ENCODE measurements at regions not wholly inside any gene's neighbourhood (a gene's known extent, or its start where the extent isn't known, plus 50 kb on each side); places are given as distances from the start of the nearest gene placed in this dataset.

GRCh38 chr19:30908262-30908771 lies 440.9 kb downstream of the TSHZ3 start:
- Mint-ChIP-seq H3K36me3 (no peaks in the 10 kb centered on the region), H3K27me3 (ENCODE audit: low read depth) (peaks cover 1% of the 10 kb centered on the region), H3K27ac (no peak overlapping the region), H3K4me1 (peaks cover 12% of the 10 kb centered on the region), H3K4me3 (no peak overlapping the region), H3K9me3 (no peaks in the 10 kb centered on the region)
- DNase-seq (ENCODE audit: low spot score in 2 of 2, unreplicated experiment in 2 of 2): no peak
- TF ChIP-seq CTCF (IDR thresholded peaks at IDR 0.05; ENCODE audit: unreplicated experiment): no peak

- H3K9me3 Mint-ChIP-seq: no peaks in the 10 kb centered on the region
- no peak for TF ChIP-seq CTCF (IDR thresholded peaks at IDR 0.05; ENCODE audit: unreplicated experiment)
- H3K27me3 Mint-ChIP-seq (ENCODE audit: low read depth): peaks cover 1% of the 10 kb centered on the region
- H3K36me3 Mint-ChIP-seq: no peaks in the 10 kb centered on the region
- H3K27ac Mint-ChIP-seq: no peak overlapping the region
- DNase-seq (ENCODE audit: low spot score in 2 of 2, unreplicated experiment in 2 of 2): no peak
- no peak overlapping the region for H3K4me3 Mint-ChIP-seq
- peaks cover 12% of the 10 kb centered on the region for H3K4me1 Mint-ChIP-seq
Observed at GRCh38 chr19:30906871-30907270, 442.4 kb downstream of the TSHZ3 start.

DNA sequence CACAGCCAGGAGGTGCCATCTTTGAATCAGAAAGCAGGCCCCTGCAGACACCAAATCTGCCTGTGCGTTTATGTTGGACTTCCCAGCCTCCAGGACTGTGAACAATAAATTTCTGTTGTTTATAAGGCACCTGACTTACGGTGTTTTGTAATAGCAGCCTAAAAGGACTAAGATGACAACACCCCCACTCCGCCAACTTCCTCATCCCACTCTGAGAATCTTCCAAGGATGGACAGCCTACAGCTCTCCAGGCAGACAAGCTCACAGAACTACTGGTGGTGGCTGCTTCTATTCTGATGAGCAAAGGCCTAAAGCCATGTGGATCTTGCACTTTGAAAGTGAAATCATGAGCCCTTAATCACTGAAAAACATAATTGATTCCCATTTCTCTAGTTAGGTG lies 449.2 kb downstream of the TSHZ3 start:
- Mint-ChIP-seq H3K9me3 (no peaks in the 10 kb centered on the region), H3K4me1 (peaks cover 8% of the 10 kb centered on the region), H3K27me3 (ENCODE audit: low read depth) (peaks cover 1% of the 10 kb centered on the region), H3K36me3 (no peaks in the 10 kb centered on the region), H3K27ac (no peak overlapping the region), H3K4me3 (no peak overlapping the region)
- DNase-seq (ENCODE audit: low spot score in 2 of 2, unreplicated experiment in 2 of 2): no peak
- TF ChIP-seq CTCF (IDR thresholded peaks at IDR 0.05; ENCODE audit: unreplicated experiment): no peak

GRCh38 chr19:30898353-30899103 lies 450.7 kb downstream of the TSHZ3 start:
- no peak for DNase-seq (ENCODE audit: low spot score in 2 of 2, unreplicated experiment in 2 of 2)
- no peaks in the 10 kb centered on the region for H3K36me3 Mint-ChIP-seq
- no peak for TF ChIP-seq CTCF (IDR thresholded peaks at IDR 0.05; ENCODE audit: unreplicated experiment)
- H3K27me3 Mint-ChIP-seq (ENCODE audit: low read depth): peaks cover 5% of the 10 kb centered on the region
- H3K4me3 Mint-ChIP-seq: no peak overlapping the region
- H3K4me1 Mint-ChIP-seq: peaks cover 8% of the 10 kb centered on the region
- no peaks in the 10 kb centered on the region for H3K9me3 Mint-ChIP-seq
- H3K27ac Mint-ChIP-seq: no peak overlapping the region

GRCh38 chr19:30897553-30897952 lies 451.7 kb downstream of the TSHZ3 start:
- Mint-ChIP-seq H3K4me1 (peaks cover 8% of the 10 kb centered on the region), H3K36me3 (no peaks in the 10 kb centered on the region), H3K9me3 (no peaks in the 10 kb centered on the region), H3K27me3 (ENCODE audit: low read depth) (peaks cover 6% of the 10 kb centered on the region), H3K4me3 (no peak overlapping the region), H3K27ac (no peak overlapping the region)
- TF ChIP-seq CTCF (IDR thresholded peaks at IDR 0.05; ENCODE audit: unreplicated experiment): no peak
- DNase-seq (ENCODE audit: low spot score in 2 of 2, unreplicated experiment in 2 of 2): no peak

Data from mesothelial cell of epicardium (in vitro differentiated cells).